ENCODE measurements at regions not wholly inside any gene's neighbourhood (a gene's known extent, or its start where the extent isn't known, plus 50 kb on each side); places are given as distances from the start of the nearest gene placed in this dataset.

DNA sequence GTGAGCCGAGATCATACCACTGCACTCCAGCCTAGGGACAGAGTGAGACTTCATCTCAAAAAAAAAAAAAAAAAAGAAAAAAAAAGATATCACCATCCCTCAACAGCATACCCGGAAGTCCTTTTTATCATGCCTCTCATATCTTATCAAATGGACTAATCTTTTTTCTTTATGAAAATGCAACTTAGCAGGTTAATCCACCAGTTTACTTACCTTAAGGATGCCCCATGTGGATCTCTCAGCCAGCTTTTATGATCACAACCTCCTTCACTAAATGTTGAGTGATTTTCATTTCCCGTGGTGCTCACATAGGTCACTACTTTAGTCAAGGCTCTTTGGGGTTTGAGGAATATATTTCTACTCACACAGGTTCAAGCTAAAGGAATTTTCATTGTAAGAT, 248.8 kb upstream of the TBX3 start:
- no peaks in the 10 kb centered on the region for H3K27me3 Mint-ChIP-seq

DNA sequence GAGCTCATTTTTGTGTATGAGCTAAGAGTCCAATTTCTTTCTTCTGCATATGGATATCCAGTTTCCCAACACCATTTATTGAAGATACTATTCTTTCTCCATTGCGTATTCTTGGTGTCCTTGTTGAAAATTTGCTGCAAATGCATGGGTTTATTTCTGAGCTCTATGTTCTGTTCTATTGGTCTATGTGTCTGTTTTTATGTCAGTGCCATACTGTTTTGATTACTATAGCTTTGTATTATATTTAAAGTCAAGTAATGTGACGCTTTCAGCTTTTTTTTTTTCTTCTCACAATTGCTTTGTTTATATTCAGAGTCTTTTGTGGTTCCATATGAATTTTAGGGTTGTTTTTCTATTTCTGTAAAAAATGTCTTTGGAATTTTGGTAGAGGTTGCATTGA, 247.1 kb upstream of the TBX3 start:
- H3K36me3 Mint-ChIP-seq: no peaks in the 10 kb centered on the region
- H3K4me3 Mint-ChIP-seq: no peak overlapping the region
- H3K27me3 Mint-ChIP-seq: no peaks in the 10 kb centered on the region
- no peak overlapping the region for H3K27ac Mint-ChIP-seq
- no peaks in the 10 kb centered on the region for H3K4me1 Mint-ChIP-seq
- peaks cover 6% of the 10 kb centered on the region for H3K9me3 Mint-ChIP-seq
- DNase-seq: no peak

More for the DNA sequence above, 248.8 kb upstream of the TBX3 start:
- no peak overlapping the region for H3K4me3 Mint-ChIP-seq
- DNase-seq: no peak
- no peaks in the 10 kb centered on the region for H3K4me1 Mint-ChIP-seq
- peaks cover 6% of the 10 kb centered on the region for H3K9me3 Mint-ChIP-seq
- H3K36me3 Mint-ChIP-seq: no peaks in the 10 kb centered on the region
- no peak overlapping the region for H3K27ac Mint-ChIP-seq

DNA sequence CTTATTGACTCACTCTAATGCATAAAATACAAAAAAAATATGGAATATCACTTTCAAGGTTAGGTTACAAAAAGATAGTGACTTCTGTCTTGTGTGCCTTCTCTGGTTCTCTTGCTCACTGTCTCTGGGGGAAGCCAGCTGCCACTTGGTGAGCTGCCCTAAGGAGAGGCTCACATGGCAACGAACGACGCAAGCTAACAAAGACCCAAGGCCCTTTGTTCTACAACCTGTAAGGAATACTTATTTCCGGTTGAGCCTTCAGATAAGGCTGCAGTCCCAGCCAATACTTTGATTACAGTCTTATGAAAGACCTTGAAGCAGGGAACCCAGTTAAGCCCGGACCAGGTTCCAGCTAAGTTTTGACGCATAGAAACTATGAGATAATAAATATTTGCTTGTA, 242.4 kb upstream of the TBX3 start:
- no peaks in the 10 kb centered on the region for H3K27me3 Mint-ChIP-seq
- H3K4me1 Mint-ChIP-seq: no peaks in the 10 kb centered on the region
- peaks cover 7% of the 10 kb centered on the region for H3K9me3 Mint-ChIP-seq
- DNase-seq: no peak
- no peak overlapping the region for H3K27ac Mint-ChIP-seq
- no peak overlapping the region for H3K4me3 Mint-ChIP-seq
- H3K36me3 Mint-ChIP-seq: no peaks in the 10 kb centered on the region

DNA sequence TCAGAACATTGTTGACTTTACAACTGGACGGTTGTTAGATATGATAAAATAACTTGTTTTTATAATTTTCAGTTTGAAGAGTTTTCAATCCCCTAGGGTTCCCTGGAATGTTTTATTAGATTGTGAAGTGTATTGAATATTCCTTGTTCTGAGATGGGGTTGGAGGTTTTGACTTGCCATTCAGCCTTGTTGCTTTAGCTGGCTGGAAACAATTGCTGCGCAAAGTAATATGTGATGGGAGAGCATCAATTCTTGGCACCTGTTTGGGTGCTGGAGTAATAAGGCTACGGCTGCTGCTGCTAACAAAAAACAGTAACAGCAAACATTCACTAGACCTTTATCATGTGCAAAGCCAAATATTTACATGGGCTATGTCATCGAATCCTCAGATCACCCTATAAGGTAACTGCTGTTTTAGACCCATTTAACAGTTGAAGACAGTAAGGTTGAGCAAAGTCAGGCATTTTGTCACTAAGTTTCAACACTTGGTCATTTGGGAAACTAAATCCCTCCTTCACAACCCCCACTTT, 241.0 kb upstream of the TBX3 start:
- no peak overlapping the region for H3K4me3 Mint-ChIP-seq
- H3K9me3 Mint-ChIP-seq: peaks cover 1% of the 10 kb centered on the region
- H3K27ac Mint-ChIP-seq: no peak overlapping the region
- H3K4me1 Mint-ChIP-seq: no peaks in the 10 kb centered on the region
- H3K36me3 Mint-ChIP-seq: no peaks in the 10 kb centered on the region
- DNase-seq: no peak
- H3K27me3 Mint-ChIP-seq: no peaks in the 10 kb centered on the region

DNA sequence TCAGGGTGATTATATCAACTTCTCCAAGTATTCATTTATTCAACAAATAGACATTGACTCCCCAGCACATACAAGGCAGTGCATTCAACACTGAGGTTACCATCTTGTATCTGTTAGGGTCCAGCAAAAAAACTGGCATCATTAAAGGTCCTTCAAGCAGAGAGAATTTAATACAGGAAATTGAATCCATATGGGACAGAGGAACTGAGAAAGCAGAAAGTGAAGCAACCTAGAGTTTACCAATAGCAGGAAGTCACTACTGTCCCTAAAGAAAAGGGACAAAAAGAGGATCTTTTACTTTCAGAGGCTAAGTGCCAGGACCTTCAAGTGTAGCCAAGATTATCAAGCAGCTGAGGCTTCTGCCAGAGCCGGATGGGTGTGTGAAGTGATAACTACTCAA, 237.8 kb upstream of the TBX3 start:
- Mint-ChIP-seq H3K36me3 (no peaks in the 10 kb centered on the region), H3K4me3 (no peak overlapping the region), H3K27me3 (peaks cover 4% of the 10 kb centered on the region), H3K9me3 (peaks cover 8% of the 10 kb centered on the region), H3K4me1 (no peaks in the 10 kb centered on the region), H3K27ac (no peak overlapping the region)
- no peak for DNase-seq

DNA sequence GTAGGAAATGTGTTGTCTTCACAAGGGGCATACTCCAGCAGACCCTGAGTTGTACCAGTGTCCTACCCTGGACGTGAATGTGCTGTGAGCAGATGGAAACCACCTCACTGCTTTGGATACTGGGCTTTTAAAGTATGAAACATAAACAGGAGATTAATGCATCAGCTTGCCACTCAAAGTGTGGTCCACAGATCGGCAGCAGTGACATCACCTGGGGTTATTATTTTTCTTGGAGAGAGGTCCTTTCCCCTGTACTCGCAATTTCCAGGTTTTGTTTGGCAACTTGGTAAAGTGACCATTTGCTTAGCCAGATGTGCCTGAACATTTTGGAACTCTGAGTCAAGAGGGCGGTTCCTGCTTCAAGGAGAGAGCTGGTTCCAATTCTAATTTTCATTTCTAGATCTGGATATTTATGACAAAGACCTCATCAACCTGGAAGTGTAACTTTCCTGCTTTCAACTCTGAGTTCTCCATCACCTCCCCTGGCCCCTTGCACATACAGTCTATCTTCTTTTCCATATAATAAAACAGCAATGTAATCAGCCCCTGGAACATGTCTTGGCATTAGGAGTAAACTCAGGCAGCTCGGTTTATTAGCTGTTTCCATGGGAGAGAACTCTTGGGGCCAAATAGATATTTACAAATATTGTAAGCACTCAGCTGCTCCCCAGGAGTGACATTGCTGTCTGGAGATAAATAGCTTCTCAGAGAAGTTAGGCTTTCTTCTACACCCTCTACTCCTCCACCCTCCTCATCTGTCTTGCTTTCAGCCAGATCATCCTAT, 237.0 kb upstream of the TBX3 start:
- peaks cover 4% of the 10 kb centered on the region for H3K27me3 Mint-ChIP-seq
- no peaks in the 10 kb centered on the region for H3K4me1 Mint-ChIP-seq
- DNase-seq: no peak
- H3K27ac Mint-ChIP-seq: no peak overlapping the region
- peaks cover 8% of the 10 kb centered on the region for H3K9me3 Mint-ChIP-seq
- no peak overlapping the region for H3K4me3 Mint-ChIP-seq
- no peaks in the 10 kb centered on the region for H3K36me3 Mint-ChIP-seq

DNA sequence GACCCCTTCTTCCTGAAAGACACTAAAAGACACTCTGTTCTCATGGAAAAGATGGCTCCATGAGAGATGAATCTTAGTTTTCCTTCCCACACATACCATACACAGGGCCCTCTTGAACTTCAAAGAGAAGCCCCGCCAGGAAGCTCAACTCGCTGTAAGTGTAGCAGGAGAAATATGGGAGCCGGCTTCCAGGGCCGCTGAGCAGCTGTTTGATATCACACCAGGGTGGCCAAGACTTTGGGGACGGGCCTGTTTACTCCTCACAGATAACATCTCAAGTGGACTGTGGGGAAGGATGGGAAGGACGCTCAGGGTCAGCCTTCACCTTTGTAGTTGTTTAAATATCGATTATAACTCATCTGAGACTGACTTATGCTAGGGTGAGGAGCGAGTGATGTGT, 235.5 kb upstream of the TBX3 start:
- H3K27ac Mint-ChIP-seq: no peak overlapping the region
- no peaks in the 10 kb centered on the region for H3K4me1 Mint-ChIP-seq

DNA sequence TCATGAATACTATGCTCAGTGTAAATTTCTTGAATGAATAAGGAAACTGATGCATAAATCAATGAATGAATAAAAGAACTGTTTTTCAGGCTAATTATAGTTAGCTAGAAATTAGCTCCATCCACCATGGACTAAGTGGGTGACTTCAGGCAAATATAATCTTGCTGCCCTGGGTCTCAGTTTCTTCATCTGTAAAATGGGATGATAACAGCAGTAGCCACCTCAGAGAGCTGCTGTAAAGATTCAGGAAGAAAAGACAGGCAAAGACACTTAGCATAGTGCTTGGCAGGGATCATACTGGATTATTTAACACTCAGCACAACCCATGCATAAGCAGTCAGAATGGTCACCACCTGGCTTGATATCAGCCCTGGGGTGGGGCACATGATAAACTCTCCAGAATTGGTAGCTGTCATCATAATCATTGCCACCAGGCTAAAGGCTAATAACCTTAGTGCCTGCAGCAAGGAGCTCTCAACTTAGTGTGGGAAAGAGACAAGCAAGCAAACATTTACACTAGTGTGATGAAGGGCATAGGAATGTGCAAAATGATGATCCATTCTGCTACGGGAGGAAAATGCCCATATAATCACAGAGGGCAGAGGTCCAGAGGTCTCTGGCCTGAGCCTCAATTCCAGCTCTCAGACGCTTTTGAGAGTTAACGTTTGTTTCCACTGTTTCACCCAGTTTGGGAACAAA, 234.7 kb upstream of the TBX3 start:
- H3K4me1 Mint-ChIP-seq: no peaks in the 10 kb centered on the region
- no peak for DNase-seq
- peaks cover 7% of the 10 kb centered on the region for H3K9me3 Mint-ChIP-seq
- no peak overlapping the region for H3K4me3 Mint-ChIP-seq
- H3K27me3 Mint-ChIP-seq: peaks cover 4% of the 10 kb centered on the region
- H3K27ac Mint-ChIP-seq: no peak overlapping the region
- no peaks in the 10 kb centered on the region for H3K36me3 Mint-ChIP-seq

More for the DNA sequence above, 235.5 kb upstream of the TBX3 start:
- no peaks in the 10 kb centered on the region for H3K36me3 Mint-ChIP-seq
- H3K27me3 Mint-ChIP-seq: peaks cover 4% of the 10 kb centered on the region
- no peak overlapping the region for H3K4me3 Mint-ChIP-seq
- DNase-seq: no peak
- H3K9me3 Mint-ChIP-seq: peaks cover 7% of the 10 kb centered on the region

DNA sequence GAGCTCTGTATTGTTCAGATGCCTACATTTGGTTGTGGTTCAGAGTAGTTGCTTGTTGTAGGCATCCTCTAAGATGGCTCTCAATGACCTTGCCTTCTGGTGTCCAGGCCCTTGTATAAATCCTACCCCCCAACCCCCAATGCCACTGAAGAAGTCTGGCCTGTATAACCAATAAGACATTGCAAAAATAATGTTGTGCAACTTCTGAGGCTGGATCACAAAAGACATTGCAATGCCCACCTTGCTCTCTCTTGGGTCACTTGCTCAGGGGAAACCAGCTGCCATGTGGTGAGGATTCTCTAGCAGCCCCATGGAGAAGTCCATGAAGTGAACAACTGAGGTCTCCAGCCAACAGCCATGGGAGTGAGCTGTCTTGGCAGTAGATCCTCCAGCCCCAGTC, 234.0 kb upstream of the TBX3 start:
- no peak for DNase-seq
- Mint-ChIP-seq H3K4me1 (no peaks in the 10 kb centered on the region), H3K9me3 (peaks cover 8% of the 10 kb centered on the region), H3K4me3 (no peak overlapping the region), H3K36me3 (no peaks in the 10 kb centered on the region), H3K27ac (no peak overlapping the region), H3K27me3 (peaks cover 4% of the 10 kb centered on the region)

DNA sequence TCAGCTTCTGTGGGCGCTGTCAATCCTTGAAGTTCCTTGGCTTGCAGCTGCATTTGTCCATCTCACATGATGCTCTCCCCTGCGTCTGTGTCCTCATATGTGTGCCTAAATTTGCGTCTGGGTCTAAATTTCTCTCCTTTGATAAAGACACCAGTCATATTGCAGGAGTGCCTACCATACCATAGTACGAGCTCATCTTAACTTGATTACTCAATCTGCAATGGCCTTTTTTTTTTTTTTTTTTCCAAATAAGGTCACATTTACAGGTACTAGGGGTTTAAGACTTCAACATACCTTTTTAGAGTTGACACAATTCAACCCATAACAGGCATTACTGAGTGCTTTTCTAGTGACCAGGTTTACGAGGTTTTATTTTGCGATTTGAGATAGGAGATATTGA, 233.3 kb upstream of the TBX3 start:
- H3K27ac Mint-ChIP-seq: no peak overlapping the region
- H3K27me3 Mint-ChIP-seq: peaks cover 4% of the 10 kb centered on the region
- peaks cover 10% of the 10 kb centered on the region for H3K9me3 Mint-ChIP-seq
- no peaks in the 10 kb centered on the region for H3K4me1 Mint-ChIP-seq
- H3K36me3 Mint-ChIP-seq: no peaks in the 10 kb centered on the region
- no peak for DNase-seq
- no peak overlapping the region for H3K4me3 Mint-ChIP-seq

DNA sequence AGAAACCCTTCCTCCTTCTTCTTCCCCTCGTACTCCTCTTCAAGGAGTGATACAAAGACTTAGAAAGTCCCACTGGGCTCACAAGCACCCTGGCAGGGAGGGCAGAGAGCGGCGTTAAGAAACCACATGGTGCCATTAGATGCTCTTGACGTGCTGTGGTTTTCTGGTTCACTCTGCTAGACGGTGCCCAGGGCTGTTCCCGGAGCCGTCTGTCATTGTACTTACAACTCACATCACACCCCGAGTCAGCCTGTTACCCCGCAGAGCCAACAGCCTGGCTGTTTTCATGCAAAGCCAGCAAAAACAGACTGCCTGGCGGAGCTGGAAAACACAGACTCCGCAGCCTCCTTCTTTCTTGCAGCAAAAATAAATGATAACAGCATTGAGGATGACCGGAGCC, 232.6 kb upstream of the TBX3 start:
- Mint-ChIP-seq H3K4me3 (no peak overlapping the region), H3K27ac (no peak overlapping the region), H3K4me1 (no peaks in the 10 kb centered on the region), H3K27me3 (peaks cover 4% of the 10 kb centered on the region), H3K9me3 (peaks cover 10% of the 10 kb centered on the region), H3K36me3 (no peaks in the 10 kb centered on the region)
- no peak for DNase-seq

DNA sequence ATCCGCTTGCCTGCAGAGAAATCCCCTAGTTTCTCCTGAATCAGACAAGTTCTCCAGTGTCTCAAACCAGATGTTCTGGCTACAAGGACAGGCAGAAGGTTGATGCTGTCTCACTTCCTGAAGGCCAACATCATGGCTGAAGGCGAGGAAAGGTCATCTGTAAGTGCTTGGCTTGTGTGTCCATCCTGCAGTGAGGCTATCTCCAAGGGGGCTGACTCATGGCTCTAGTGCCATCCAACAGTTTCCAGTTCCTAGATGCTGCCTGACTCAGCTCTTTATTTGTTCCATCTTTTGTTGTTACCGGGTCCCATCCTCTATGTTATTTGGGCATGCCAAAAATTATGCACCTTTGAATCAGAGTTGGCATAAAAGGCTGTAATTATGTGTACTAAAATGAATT, 232.1 kb upstream of the TBX3 start:
- Mint-ChIP-seq H3K4me1 (no peaks in the 10 kb centered on the region), H3K27ac (no peak overlapping the region), H3K4me3 (no peak overlapping the region), H3K9me3 (peaks cover 10% of the 10 kb centered on the region), H3K27me3 (peaks cover 4% of the 10 kb centered on the region), H3K36me3 (no peaks in the 10 kb centered on the region)
- DNase-seq: no peak

DNA sequence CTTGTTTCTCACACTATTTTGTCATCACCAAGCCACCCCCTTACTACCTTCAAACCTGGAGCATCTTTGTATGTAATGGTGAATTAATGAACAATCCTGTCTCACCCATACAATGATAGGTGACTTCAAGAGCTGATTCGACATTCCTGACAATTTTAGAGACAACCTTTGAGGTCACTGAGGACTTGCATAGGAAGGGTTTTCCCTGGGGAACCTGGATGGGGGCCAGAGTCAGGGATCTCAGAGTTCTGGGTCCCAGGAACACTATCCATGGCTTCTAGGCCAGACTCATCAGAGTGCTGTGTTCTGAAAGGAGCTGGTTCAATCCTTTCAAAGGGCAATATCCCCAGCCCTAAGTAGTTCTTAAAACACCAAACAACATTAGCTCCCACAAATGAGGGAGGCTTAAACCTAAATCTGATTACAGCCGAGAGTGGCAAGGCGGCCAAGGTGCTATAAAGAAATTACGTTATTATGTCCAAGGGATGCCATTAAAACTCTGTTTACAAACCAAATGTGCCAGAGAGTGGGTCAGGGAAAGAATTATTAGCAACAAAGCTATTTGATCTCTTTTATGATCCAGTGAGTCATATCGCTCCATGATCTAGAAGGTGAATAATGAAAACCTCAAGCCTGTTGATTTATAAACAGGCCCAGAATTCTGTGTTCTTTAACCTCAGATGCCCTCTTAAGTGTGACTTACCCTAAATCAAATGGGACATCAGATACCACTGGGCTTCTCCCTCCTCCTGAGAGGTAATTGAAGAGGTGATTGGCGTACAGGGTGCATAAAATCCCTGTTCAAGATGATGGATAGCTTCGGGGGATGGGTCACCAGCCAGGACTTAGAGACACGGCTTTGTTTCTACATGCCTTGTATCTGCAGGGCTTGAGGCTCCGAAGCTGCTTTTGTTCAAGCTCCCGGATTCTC, 230.2 kb upstream of the TBX3 start:
- H3K27ac Mint-ChIP-seq: no peak overlapping the region
- H3K4me1 Mint-ChIP-seq: no peaks in the 10 kb centered on the region
- H3K4me3 Mint-ChIP-seq: no peak overlapping the region
- peaks cover 4% of the 10 kb centered on the region for H3K27me3 Mint-ChIP-seq
- H3K36me3 Mint-ChIP-seq: no peaks in the 10 kb centered on the region
- H3K9me3 Mint-ChIP-seq: peaks cover 10% of the 10 kb centered on the region
- no peak for DNase-seq

DNA sequence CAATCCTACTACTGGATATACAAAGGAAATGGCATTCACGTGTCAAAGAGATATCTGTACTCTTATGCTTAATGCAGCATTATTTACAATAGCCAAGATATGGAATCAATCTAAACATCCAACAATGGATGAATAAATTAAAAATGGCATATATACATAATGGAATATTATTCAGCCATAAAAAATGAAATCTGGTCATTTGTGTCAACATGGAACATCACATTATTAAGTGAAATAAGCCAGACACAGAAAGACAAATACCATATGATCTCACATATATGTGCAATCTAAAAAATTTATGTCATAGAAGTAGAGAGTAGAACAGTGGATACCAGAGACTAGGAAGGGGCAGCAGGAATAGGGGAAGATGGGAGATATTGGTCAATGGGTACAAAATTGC, 228.8 kb upstream of the TBX3 start:
- peaks cover 4% of the 10 kb centered on the region for H3K27me3 Mint-ChIP-seq

DNA sequence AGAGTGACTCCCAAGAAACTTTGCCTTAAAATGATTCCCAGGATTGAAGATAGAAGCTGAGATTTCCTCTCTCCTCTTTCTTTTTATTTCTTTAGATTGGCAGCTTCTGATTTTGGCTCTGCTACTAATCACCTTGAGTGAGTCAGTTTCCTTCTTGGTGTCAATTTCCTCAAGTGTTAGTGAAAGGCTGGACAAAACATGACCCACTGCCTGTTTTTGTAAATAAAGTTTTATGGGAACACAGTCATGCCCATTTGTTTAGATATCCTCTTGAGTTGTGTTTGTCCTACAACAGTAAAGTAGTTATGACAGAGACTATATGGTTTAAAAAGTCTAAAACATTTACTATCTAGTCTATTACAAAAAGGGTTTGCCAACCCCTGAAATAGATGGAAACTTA, 227.2 kb upstream of the TBX3 start:
- Mint-ChIP-seq H3K4me3 (no peak overlapping the region), H3K9me3 (peaks cover 3% of the 10 kb centered on the region), H3K4me1 (no peaks in the 10 kb centered on the region), H3K36me3 (no peaks in the 10 kb centered on the region), H3K27me3 (peaks cover 4% of the 10 kb centered on the region), H3K27ac (no peak overlapping the region)
- DNase-seq: no peak

More for the DNA sequence above, 228.8 kb upstream of the TBX3 start:
- Mint-ChIP-seq H3K4me1 (no peaks in the 10 kb centered on the region), H3K36me3 (no peaks in the 10 kb centered on the region), H3K9me3 (peaks cover 4% of the 10 kb centered on the region), H3K4me3 (no peak overlapping the region), H3K27ac (no peak overlapping the region)
- DNase-seq: no peak
